HCT116 (cell line): ENCODE measurements at regions not wholly inside any gene's neighbourhood (a gene's known extent, or its start where the extent isn't known, plus 50 kb on each side); places are given as distances from the start of the nearest gene placed in this dataset.

Source experiments
- ATAC-seq: fragments of 200-7000 bp; cut with Tn5 transposase; 2 replicates; pipeline ENCODE4 v1.9.1; 2020; ENCODE audit warnings: mild to moderate bottlenecking, moderate library complexity
- BruUV-seq: library from RNA; stranded (reverse); fragments of 400-500 nt; replicated peaks from 2 replicates; lab custom pipeline; 2021; lab: Mats Ljungman, UMichigan
- CTCF ChIA-PET: fragments of 300-600 bp; sonication (Branson Sonifier 250); formaldehyde crosslinking; loops from one replicate; lab custom pipeline; 2021; ENCODE audit warnings: antibody characterized with exemption; lab: Charles Lee
- POLR2A ChIA-PET: fragments of 300-600, 350-600 bp; sonication (Branson Sonifier 250); formaldehyde crosslinking; loops from one replicate; lab custom pipeline; 2021; ENCODE audit warnings: antibody characterized with exemption; lab: Charles Lee
- RAD21 ChIA-PET, 2 experiments: fragments of 300-600 bp; sonication (Branson Sonifier 250); formaldehyde crosslinking; loops; one replicate each; lab custom pipeline; 2023; ENCODE audit warnings: low total read pairs in 2 of 2; ENCODE audit not compliant: uncharacterized antibody in 2 of 2, unreplicated experiment in 2 of 2, low non-redundant PET in 1 of 2; lab: Charles Lee
- DNase-seq: peaks from one replicate; pipeline ENCODE4 v3.0.0-alpha.2; 2010; ENCODE audit warnings: low read depth, low spot score
- H2AFZ ChIP-seq: fragments of 200-600 bp; shearing (Covaris generic), sonication (generic); 2 replicates; pipeline ENCODE4 v1.6.1; 2017; ENCODE audit warnings: low read depth, mixed run types, mixed read lengths, antibody characterized with exemption, low read length; ENCODE audit not compliant: poor library complexity, severe bottlenecking
- H3K27ac ChIP-seq: 2 replicates; pipeline ENCODE4 v1.5.1; 2012; ENCODE audit warnings: low read depth, low read length
- H3K27me3 ChIP-seq: fragments of 200-600 bp; sonication (generic); 2 replicates; pipeline ENCODE4 v1.6.1; 2016; ENCODE audit warnings: mixed run types, low read length, mixed read lengths; ENCODE audit not compliant: insufficient read depth
- H3K36me3 ChIP-seq, 2 experiments: fragments of 200-500 bp in 1 of 2; fragments of 200-600 bp in 1 of 2; sonication (Bioruptor generic) in 1 of 2; sonication (generic) in 1 of 2; 2 replicates each; pipeline versions ENCODE4 v1.5.1 to v1.6.1; 2014 to 2016; ENCODE audit warnings: low read length in 2 of 2, inconsistent platforms in 1 of 2, mixed read lengths in 1 of 2, mixed run types in 1 of 2; ENCODE audit not compliant: insufficient read depth in 2 of 2, control insufficient read depth in 1 of 2
- H3K4me1 ChIP-seq, 2 experiments: fragments of 200-600 bp in 1 of 2; sonication (generic) in 1 of 2; 2 replicates each; pipeline versions ENCODE4 v1.5.1 to v1.6.1; 2012 to 2017; ENCODE audit warnings: low read length in 2 of 2, inconsistent platforms in 1 of 2, mild to moderate bottlenecking in 1 of 2, mixed read lengths in 1 of 2, mixed run types in 1 of 2, moderate library complexity in 1 of 2; ENCODE audit not compliant: insufficient read depth in 2 of 2, control insufficient read depth in 1 of 2
- H3K4me2 ChIP-seq: fragments of 200-600 bp; sonication (generic); 2 replicates; pipeline ENCODE4 v1.6.1; 2017; ENCODE audit warnings: mixed run types, low read length, mixed read lengths
- H3K4me3 ChIP-seq, 2 experiments: fragments of 200-600 bp in 1 of 2; sonication (generic) in 1 of 2; replicated peaks in 1 of 2; 2 replicates each; pipeline ENCODE4 v1.5.1; 2011 to 2016; ENCODE audit warnings: low read length in 2 of 2, control low read depth in 1 of 2, low read depth in 1 of 2, mild to moderate bottlenecking in 1 of 2, mixed read lengths in 1 of 2, mixed run types in 1 of 2
- H3K79me2 ChIP-seq: fragments of 200-600 bp; sonication (generic); 2 replicates; pipeline ENCODE4 v1.6.1; 2017; ENCODE audit warnings: mild to moderate bottlenecking, mixed run types, low read length, moderate library complexity, mixed read lengths; ENCODE audit not compliant: insufficient read depth
- H3K9ac ChIP-seq: fragments of 200-600 bp; sonication (generic); 2 replicates; pipeline ENCODE4 v1.6.1; 2016; ENCODE audit warnings: low read length, mixed read lengths
- H3K9me2 ChIP-seq: fragments of 200-600 bp; sonication (generic), shearing (Covaris generic); 2 replicates; pipeline ENCODE4 v1.6.1; 2017; ENCODE audit warnings: mixed run types, mild to moderate bottlenecking, moderate library complexity; ENCODE audit not compliant: insufficient read depth
- H3K9me3 ChIP-seq, 2 experiments: fragments of 200-500 bp in 1 of 2; fragments of 200-600 bp in 1 of 2; sonication (Bioruptor generic) in 1 of 2; sonication (generic) in 1 of 2; 2 replicates each; pipeline ENCODE4 v1.6.1; 2014 to 2017; ENCODE audit warnings: low read length in 2 of 2, mixed read lengths in 2 of 2, inconsistent platforms in 1 of 2, low read depth in 1 of 2, mild to moderate bottlenecking in 1 of 2, mixed run types in 1 of 2, moderate library complexity in 1 of 2; ENCODE audit not compliant: control insufficient read depth in 1 of 2, insufficient read depth in 1 of 2
- H4K20me1 ChIP-seq: fragments of 200-600 bp; sonication (generic), shearing (Covaris generic); 2 replicates; pipeline ENCODE4 v1.6.1; 2017; ENCODE audit warnings: mixed run types, mild to moderate bottlenecking, moderate library complexity; ENCODE audit not compliant: insufficient read depth
- CBX3 ChIP-seq: IDR thresholded peaks from 2 replicates; pipeline ENCODE4 v1.6.1; 2012; ENCODE audit warnings: low read depth
- CEBPB ChIP-seq: IDR thresholded peaks from 2 replicates; pipeline ENCODE4 v1.6.1; 2012; ENCODE audit warnings: low read depth
- CTCF ChIP-seq, 3 experiments: fragments of 200-600 bp in 1 of 3; sonication (generic) in 1 of 3; IDR thresholded peaks in 2 of 3; conservative IDR thresholded peaks in 1 of 3; 2 replicates each; pipeline ENCODE4 v1.5.1; 2012 to 2017; ENCODE audit warnings: low read depth in 2 of 3, low read length in 2 of 3, antibody characterized with exemption in 1 of 3, borderline replicate concordance in 1 of 3, control low read depth in 1 of 3, mild to moderate bottlenecking in 1 of 3, mixed read lengths in 1 of 3, mixed run types in 1 of 3, moderate library complexity in 1 of 3; ENCODE audit not compliant: insufficient read depth in 1 of 3
- EGR1 ChIP-seq: IDR thresholded peaks from 2 replicates; pipeline ENCODE4 v1.6.1; 2012; ENCODE audit warnings: low read depth
- ELF1 ChIP-seq: IDR thresholded peaks from 2 replicates; pipeline ENCODE4 v1.6.1; 2012; ENCODE audit warnings: low read depth, borderline replicate concordance
- EZH2phosphoT487 ChIP-seq: fragments of 200-600 bp; IDR thresholded peaks from 2 replicates; pipeline ENCODE4 v1.6.1; 2018; ENCODE audit warnings: antibody characterized with exemption, borderline replicate concordance
- FOSL1 ChIP-seq: IDR thresholded peaks from 2 replicates; pipeline ENCODE4 v1.6.1; 2012; ENCODE audit warnings: low read depth
- JUND ChIP-seq: IDR thresholded peaks from 2 replicates; pipeline ENCODE4 v1.6.1; 2012
- MAX ChIP-seq: IDR thresholded peaks from 2 replicates; pipeline ENCODE4 v1.6.1; 2012
- POLR2AphosphoS5 ChIP-seq: IDR thresholded peaks from 2 replicates; pipeline ENCODE4 v1.6.1; 2011; ENCODE audit warnings: mild to moderate bottlenecking, low read depth, low read length, moderate library complexity
- RAD21 ChIP-seq: IDR thresholded peaks from 2 replicates; pipeline ENCODE4 v1.6.1; 2012; ENCODE audit warnings: low read depth, mild to moderate bottlenecking
- SP1 ChIP-seq: IDR thresholded peaks from 2 replicates; pipeline ENCODE4 v1.6.1; 2012; ENCODE audit warnings: low read depth
- TCF7L2 ChIP-seq: IDR thresholded peaks from 2 replicates; pipeline ENCODE4 v1.7.0; 2011; ENCODE audit warnings: borderline replicate concordance, inconsistent platforms; ENCODE audit not compliant: insufficient read depth, insufficient read length; ENCODE audit errors: extremely low read depth
- YY1 ChIP-seq: IDR thresholded peaks from 2 replicates; pipeline ENCODE4 v1.6.1; 2011; ENCODE audit warnings: low read length, low read depth, moderate library complexity, mild to moderate bottlenecking; ENCODE audit not compliant: insufficient replicate concordance; ENCODE audit errors: extremely low read depth
- ZBTB33 ChIP-seq: IDR thresholded peaks from 2 replicates; pipeline ENCODE4 v1.6.1; 2011; ENCODE audit warnings: mild to moderate bottlenecking, low read length, moderate library complexity; ENCODE audit not compliant: insufficient replicate concordance; ENCODE audit errors: extremely low read depth
- ZFX ChIP-seq: fragments of 450-650 bp; IDR thresholded peaks from 2 replicates; pipeline ENCODE4 v1.6.1; 2017
- ZNF274 ChIP-seq: fragments of 200-500 bp; sonication (Bioruptor generic); IDR thresholded peaks from 2 replicates; pipeline ENCODE4 v1.6.1; 2014; ENCODE audit warnings: mild to moderate bottlenecking, low read depth, low read length, inconsistent platforms
- intact Hi-C: fragments of 100-400 bp; cut with micrococcal nuclease; formaldehyde crosslinking; loops from 2 replicates; pipeline ENCODE4 v1.10.0; 2022
- TF ChIP-seq, protein P1 (sequence below): IDR thresholded peaks from 2 replicates; pipeline ENCODE4 v1.6.1; 2012

DNA sequence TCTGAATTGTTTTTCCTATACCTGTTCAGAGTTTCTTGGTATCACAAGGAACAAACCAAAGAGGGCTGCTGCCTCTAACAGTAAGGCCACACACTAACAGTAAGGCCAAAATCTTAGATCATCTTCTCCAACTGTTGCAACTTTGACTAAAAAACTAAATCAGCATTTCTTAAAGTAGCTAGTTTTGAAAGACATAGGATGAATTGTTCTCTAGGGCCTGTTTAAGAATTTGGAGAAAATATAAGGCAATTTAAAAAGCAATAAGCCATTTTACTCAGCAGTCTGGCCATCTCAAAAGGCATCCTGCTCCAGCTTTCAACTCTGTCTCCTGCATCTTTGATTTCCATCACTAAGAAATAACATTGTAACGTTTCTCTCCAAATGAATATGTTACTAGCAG is 105.0 kb upstream of the MON1B start (continued):
- TF ChIP-seq TCF7L2 (no peak), CEBPB (no peak), ZBTB33 (no peak), FOSL1 (no peak), CBX3 (no peak), POLR2AphosphoS5 (no peak), SP1 (no peak), RAD21 (no peak), ZFX (no peak), MAX (no peak), ELF1 (no peak), EZH2phosphoT487 (no peak), ZNF274 (no peak)

DNA sequence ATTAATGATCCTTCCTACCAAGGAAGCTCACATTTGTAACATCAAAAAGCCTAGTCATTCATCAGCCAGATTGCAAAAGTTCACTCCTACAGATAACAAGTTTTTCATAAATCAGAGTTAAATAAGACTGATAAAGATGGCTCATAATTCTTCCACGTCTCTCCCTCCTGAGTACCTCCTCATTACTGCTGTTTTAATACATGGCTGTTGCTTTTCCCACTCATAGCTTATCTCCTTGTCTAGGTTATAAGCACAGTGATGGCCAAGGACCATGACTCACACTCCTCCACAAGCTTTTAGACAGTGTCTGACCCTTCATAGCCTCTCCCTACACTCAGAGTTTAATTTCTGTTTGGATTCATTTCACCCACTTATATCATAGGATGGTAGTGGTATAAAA is 100.9 kb upstream of the MON1B start:
- Histone ChIP-seq H4K20me1 (no peaks in the 10 kb centered on the region), H3K9ac (no peak overlapping the region), H3K79me2 (no peaks in the 10 kb centered on the region), H3K4me2 (no peak overlapping the region), H3K9me2 (no peaks in the 10 kb centered on the region), H3K36me3 (no peaks in the 10 kb centered on the region), H3K27ac (no peak overlapping the region), H2AFZ (no peak overlapping the region), H3K27me3 (peaks cover 30% of the 10 kb centered on the region), H3K9me3 (no peaks in the 10 kb centered on the region), H3K4me1 (no peaks in the 10 kb centered on the region), H3K4me3 (no peak overlapping the region)
- DNase-seq (no peak), ATAC-seq (no peak)
- ChIA-PET CTCF (no interaction called here), RAD21 (no interaction called here), POLR2A (no interaction called here)
- TF ChIP-seq RAD21 (no peak), CTCF (IDR thresholded peaks at IDR 0.05 in 2 of 3, conservative IDR thresholded peaks at IDR 0.05 in 1 of 3; ENCODE audit: borderline replicate concordance in 1 of 3, insufficient read depth in 1 of 3, low read depth in 2 of 3, low read length in 2 of 3) (no peak), FOSL1 (no peak), CEBPB (no peak), TCF7L2 (no peak), YY1 (no peak), SP1 (no peak), ZBTB33 (no peak), ZNF274 (no peak), JUND (no peak), MAX (no peak), EGR1 (no peak), ELF1 (no peak), EZH2phosphoT487 (no peak), POLR2AphosphoS5 (no peak)
- TF ChIP-seq, protein P1, sequence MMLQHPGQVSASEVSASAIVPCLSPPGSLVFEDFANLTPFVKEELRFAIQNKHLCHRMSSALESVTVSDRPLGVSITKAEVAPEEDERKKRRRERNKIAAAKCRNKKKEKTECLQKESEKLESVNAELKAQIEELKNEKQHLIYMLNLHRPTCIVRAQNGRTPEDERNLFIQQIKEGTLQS, result no peak
- BruUV-seq, result no TSS peak
- intact Hi-C loops, result no loop called here
